Renal cortical epithelial cell (primary cell): ENCODE measurements at regions not wholly inside any gene's neighbourhood (a gene's known extent, or its start where the extent isn't known, plus 50 kb on each side); places are given as distances from the start of the nearest gene placed in this dataset.
A peak's percentile ranks its signal among the peaks of the same experiment; 100 is the strongest.
"Not testable (repeated sequence)": the region's sequence is repeated elsewhere in the genome, so short reads cannot be mapped to it uniquely, and the experiment has no call there.

Source experiments
- DNase-seq: peaks from one replicate; pipeline ENCODE4 v3.0.0-alpha.2; 2011; ENCODE audit warnings: low read depth

DNA sequence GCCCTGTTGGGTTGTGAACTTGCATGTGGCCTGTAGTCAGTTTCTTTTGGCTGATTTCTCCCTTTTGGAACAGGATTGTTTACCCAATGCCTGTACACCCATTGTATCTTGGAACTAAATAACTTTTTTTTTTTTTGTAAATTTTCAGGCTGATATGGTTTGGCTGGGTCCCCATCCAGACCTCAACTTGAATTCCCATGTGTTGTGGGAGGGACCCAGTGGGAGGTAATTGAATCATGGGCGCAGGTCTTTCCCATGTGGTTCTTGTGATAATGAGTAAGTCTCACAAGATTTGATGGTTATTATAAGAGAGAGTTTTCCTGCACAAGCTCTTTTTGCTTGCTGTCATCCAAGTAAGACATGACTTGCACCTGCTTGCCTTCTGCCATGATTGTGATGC lies 253.8 kb upstream of the GBE1 start:
- DNase-seq: no peak

DNA sequence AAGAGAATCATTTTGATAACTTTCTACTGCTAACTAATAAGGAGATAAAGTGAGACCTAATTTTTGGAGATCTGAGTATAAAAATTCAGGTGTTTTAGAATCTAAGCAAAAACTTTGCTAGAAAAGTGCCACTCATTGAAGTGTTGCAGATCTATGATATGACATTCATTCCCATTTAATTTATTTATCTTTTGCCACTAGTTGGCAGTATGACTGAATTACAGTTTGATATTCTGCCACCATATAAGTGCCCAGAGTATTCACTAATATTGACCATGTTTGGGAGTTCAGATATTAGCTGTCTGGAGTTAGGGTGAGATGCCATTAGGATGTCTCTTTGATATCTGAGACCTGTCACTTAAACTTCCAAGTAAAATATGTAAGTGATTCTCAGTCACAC lies 251.3 kb upstream of the GBE1 start:
- no peak for DNase-seq

DNA sequence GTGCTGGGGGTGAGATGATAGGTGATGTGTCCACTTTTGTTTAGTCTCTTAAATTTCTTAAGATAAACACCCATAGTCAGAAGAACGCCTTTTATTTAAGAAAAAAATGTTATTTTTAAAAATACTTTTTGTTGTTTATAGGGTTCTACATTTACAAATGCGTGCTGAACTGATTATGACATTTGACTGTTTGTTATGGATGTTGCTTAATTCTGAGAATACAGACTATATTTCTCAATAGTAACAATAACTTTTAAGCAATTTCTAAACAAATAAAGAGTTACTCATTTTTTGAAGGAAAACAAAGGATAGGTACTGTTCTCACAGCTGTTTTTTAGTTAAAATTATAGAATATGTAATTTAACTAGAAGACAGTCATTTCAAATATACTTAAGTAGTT lies 249.9 kb upstream of the GBE1 start:
- no peak for DNase-seq

DNA sequence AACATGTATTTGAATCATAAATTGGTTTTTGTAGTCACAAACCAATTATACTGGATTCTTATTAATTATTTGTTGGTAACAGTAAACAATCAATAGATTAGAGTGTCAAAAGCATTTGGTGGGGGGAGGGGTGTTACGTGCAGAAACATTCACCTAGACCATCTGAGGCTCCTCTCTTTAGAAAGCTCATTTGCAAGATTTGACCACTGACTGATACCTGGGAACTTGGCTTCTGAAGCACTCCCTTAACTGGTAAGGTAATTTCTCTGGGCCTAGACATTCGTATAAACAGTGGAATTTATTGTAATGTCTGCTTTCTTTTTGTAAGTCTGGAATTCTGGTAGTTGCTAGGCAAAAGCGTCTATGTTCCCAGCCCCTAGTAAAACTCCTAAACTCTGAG lies 243.8 kb upstream of the GBE1 start:
- DNase-seq: no peak

DNA sequence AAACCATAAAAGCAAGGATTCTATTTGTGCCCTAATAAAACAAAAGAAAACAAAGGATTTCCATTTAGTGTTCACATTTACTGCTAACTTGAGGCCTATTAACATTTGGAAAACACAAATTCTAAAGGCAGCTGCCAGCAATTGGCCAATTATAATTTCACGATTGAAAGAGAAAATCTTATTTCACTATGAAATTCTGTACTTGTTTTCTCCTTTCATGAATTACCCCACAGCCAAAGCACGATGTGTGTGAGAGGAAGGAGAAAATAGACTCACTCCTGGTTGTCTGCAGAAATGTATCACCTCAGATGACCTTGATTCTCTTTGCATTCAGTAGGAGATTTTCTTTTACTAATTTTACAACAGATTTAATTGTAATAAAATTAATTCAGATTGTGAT lies 242.8 kb upstream of the GBE1 start:
- DNase-seq: no peak

DNA sequence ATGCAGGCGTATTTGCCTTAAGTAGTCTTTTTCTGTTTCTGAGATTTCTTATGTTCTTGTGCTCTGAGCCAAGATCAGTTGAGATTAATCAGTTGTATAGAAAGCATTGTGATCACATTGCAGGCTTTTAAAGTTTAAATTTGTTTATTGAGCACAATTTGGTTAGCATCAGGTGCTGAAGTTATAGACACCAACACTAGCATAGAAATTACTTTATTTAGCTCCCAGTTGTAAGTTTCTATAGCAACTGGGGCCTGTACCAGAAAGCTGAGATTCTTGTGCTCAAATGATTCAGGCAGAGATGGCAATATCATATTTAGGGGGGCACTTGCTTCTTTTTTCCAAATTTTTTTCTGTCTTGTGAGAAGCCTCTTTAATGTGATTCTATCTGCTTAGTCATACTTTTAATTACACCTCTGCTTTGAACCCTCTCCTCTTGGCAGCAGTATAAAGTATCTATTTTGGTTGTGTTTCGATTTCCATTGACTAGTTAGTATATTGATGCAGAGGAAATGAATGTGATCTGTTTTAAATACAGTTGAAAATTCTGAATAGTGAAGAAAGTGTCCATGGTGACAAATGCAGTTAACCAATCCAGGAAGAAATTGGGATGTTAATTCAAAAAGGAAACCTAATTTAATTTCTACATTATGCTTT lies 241.7 kb upstream of the GBE1 start:
- no peak for DNase-seq

DNA sequence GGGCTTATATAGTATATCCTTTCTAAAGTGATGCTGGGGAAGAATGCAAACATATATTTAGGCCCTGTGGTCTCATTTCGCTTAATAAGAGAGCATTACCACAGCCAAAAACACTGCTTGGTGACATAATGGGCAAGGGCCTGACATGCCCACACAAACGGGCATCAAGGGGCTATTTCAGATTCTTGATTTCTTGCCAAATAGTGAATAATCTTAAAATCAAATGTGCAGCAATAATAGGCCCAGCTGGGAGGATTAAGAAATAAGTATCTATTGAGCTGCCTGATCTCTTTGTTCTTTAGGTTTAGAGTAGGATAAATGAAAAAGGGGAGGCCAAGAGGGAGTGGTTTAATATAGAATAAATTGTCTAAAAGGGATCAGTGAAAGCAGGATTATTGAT lies 241.0 kb upstream of the GBE1 start:
- DNase-seq: no peak

DNA sequence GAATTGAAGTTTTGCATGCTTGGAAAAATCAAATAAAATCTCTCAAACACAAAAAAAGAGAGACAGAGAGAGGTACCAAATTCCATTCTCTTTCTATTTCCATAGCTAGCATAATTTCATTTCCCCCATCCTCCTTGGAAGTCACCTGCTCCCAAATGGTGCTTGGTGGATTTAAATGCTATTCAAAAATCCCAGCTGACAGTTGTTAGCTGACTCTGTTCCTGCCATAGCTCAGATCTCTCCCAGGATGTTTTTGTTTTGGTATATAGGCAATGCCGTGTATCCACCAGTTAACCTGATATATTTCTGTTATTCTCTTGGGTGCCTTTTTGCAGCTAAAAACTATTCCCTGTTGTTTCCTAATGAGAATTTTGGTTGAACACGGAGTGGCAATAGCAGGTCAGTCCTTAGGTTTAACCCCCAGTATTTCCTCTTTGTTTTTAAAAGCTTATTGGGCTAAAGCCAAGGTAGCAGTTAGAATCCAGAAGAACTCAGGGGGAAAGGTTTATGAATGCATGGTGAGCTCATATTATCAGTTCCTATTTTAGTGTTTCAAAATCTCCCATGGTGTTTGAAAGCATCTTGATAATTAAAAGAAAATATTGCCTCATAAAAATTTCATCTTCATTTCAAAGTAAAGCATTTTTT lies 240.0 kb upstream of the GBE1 start:
- no peak for DNase-seq

DNA sequence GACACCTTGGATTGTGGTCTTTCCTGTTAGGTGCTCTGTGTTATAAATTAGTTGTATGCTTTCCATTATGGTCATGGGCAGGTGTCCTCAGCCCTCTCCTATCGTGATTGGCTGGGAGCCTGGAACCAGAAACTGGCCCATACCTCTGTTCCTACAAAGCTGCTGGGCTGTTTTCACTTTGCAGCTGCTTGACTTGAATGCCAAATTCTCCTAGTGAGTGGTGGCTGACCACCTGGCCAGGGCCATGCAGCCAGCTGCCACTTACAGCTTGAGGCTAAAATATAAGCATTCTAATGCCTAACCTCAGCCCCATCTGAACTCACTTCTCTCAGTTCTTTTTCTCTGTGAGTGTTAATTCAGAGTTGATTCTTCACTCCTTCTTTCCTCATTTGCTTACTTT lies 239.3 kb upstream of the GBE1 start:
- no peak for DNase-seq

DNA sequence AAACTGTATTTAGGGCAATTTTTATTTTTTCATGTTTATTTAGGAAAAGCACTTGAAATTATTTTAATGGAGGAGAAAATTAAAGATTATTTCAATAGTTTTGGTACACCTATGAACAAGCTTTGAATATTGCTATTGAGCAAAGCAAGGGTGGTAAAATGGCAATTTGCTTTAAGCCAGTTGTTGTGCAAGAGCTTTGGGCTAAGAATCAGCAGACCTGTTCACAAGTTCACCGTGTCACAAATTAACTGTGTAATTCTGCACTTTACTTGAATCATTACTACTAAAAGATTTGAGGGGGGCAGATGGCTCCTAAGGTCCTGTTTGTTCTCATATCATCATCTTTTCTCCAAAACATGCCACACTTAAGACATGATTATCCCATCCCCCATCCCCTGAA lies 238.9 kb upstream of the GBE1 start:
- peak; percentile 20 for DNase-seq

DNA sequence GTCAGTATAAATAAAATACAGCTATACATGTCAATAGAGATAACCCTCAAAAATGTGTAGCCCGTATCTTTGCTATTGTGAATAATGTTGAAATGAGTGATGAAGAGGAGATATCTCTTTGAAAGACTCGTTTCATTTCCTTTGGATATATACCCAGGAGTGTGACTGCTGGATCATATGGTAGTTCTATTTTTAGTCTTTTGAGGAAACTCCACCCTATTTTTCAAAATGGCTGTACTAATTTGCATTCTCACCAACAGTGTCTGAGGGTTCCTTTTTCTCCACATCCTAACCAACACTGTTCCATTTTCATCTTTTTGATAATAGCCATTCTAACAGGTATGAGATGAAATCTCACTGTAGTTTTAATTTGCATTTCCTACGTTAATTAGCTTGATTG lies 237.5 kb upstream of the GBE1 start:
- DNase-seq: no peak

DNA sequence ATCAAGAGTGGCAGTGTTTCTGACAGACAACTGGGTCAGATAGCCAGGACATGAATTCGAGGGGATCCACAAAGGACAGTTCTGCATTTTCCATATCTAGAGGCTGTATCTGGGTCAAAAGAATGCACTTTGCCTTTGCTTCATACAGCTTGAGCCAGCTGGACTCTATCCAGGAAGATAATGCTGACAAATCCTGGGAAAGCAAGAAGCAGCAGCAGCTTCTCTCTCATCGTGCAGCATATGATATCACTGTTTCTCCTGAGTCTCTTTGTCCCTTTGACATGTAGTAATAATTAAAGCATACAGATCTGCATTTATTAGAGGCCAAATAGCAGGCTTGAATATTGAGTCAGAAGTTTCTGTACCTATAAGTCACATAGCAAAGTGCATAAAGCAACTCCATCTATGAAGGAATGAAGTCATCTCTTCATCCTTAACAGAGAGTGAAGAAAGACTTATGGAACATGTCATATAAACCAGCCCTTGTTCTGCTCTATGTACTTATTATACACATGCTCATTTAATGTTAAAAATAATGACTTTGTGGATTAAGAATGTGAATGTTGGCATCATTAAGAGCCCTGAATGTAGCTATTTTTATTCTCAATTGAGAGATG lies 236.8 kb upstream of the GBE1 start:
- no peak for DNase-seq

DNA sequence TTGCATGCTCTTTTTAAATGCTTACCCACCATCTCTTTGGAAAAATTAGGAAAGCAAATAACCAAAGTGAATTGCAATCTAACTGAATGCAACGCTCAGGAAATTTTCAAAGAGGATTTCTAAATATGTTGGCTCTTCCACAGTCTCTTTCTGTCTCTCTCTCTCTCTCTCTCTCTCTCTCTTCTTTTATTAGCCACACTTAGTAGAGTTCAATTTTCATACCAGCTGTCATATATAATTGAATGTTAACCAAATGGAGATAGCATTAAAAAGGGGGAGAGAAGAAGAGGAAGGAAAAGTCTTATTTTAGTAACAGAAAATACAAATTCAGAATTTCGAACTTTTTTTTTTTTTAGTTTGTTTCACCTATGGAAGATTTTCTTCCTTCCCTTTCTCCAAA lies 235.9 kb upstream of the GBE1 start:
- DNase-seq: no peak

DNA sequence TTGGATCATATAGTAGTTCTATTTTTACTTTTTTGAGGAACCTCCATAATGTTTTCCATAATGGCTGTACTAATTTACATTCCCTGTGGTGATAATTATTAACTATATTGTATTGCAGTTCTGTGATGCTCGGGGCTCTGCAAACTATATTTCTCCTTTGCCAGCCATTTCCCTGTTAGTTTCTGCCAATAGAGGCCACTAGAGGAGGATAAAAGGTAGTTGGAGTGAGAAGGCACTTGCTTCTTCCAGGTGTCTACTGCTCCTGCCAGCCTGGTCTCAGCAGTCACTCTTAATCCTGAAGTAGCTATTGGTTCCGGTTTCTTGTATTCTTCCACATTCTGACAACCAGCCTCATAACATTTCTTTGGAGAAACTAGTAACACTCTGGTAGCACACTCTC lies 233.9 kb upstream of the GBE1 start:
- DNase-seq: no peak

DNA sequence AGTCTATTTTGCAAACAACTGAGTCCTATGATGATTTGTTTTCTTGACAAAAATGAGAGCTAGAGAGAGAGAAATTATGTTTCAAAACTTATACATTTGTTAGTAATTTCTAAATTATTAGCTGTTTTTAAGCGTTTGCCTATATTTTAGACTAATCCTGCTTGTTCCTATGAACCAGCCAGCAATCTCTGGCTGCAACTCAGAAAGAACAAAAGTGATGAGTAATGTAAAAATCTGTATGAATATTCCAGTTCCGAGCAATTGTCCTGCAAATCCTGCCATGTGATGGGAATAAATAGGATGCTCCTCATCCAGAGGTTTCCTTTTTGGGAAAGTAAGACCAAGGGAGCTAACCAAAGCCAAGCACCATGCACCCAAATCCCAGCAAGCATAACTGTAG lies 228.3 kb upstream of the GBE1 start:
- no peak for DNase-seq

DNA sequence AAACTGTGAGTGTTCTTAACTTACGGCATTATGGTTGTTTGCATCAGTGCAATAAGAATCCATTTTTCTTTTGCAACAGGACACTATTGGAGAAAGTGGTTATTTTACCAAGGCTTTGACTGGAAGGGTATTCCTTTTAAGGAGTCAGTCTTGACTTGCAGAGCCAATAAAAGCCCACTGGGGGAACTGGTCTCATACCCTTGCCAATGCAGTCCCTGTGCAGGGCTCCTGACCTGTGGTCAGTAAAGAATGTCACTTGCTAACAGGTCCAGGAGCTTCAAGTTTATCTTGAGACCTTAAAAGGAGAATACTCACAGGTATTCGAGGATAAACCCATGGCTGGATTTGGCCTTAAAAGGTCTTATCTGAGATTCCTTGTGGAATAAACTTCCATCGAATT lies 227.8 kb upstream of the GBE1 start:
- no peak for DNase-seq

DNA sequence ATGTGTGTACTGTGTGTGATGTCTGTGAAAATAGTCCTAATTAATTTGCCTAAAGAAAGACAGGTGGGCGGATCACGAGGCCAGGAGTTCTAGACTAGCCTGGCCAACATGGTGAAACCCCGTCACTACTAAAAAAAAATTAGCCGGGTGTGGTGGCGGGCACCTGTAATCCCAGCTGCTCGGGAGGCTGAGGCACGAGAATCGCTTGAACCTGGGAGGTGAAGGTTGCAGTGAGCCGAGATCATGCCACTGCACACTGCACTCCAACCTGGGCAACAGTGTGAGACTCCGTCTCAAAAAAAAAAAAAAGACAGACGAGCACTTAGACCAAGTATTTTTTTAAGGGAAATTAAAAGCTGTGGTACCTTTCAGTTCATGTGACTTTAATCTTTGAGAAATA lies 226.0 kb upstream of the GBE1 start:
- DNase-seq: not testable (repeated sequence)

DNA sequence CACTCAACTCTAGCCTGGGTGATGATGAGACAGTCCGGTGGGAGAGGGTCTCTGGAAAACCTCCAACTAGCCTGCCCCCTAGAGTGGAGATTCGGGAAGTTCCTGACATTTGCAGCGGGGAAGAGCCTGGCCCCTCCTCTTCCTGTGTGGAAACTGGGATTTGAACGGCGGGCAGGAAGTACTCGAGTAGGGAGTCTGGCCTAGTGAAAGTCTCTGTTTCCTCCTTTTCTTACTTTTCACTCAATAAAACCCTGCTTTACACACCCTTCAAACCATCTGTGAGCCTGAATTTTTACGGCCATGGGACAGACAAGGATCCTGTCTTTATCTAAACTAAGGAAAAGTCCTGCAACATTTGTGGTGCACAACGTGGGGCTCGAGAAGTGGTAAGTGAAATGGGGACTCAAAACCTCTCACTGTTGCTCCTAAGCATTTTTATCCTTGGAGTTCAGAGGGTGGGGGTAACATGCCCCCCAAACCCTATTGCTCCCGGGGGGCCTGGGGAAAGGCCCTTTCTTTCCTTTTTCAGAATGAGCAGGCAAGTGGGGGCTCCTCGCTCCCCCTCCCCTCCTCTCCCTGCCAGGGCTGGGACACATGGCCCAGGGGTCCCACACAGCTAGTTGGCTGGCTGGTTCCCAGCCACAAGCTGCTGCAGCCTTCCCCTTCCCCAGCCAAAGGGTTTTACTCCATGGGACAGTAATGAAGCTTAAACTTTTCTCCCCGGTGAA lies 224.7 kb upstream of the GBE1 start:
- DNase-seq: no peak

DNA sequence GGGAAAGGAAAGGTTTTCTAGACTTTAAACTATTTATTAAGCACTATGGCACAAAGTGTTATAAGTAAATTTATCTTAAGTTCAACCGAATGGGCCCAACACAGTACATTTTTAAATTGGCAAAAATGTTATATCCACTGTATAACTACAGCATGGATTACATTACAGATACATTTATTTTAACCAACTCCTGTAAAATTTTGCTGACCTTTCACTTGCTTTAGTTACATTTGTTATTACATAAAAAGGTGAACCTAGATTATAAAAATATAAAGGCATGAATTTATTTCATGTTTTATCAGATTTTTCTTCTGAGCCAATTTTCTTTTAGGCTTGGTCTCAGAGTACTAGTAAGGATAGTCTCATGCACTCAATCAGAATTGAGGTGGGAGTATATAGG lies 221.9 kb upstream of the GBE1 start:
- no peak for DNase-seq

DNA sequence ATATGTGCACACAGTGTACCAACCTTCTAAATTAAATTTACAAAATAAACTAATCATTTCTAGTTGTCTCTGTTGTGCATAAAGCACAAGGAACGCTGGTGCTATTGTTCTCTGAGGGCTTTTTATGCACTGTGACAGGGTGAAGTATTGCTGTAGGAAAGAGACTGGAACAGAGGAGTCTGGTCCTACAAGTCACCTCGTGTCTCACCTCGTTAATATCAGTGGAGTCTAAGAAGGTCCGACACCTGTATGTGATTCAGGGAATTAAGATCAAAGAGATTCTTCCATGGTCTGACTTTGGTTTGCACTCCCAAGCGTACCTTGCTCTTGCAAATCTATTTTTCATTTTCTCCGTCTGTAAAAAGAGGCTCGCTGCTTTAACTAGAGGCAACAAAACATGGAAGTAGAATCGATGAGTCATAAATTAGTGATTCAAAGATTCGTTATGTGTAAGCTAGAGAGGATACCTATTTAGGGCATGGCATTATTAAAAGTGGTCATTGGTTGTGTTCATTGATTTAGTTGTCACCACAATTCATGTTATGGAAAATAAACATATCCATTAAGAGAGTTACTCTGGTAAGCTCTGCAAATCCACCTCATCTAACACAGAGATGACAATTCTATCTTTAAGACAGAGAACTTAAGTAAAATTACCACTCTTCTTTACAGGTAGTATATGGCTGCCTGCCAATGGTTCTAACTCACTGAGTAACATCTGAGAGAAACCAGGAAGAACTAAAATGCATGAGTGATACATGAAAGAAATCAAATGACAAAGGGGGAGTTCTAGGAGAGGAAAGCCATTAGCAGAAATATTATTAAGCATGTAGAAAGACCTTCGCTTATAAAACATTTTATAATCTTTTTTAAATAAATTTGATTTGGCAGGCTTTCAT lies 219.4 kb upstream of the GBE1 start:
- DNase-seq: peak; percentile 32

DNA sequence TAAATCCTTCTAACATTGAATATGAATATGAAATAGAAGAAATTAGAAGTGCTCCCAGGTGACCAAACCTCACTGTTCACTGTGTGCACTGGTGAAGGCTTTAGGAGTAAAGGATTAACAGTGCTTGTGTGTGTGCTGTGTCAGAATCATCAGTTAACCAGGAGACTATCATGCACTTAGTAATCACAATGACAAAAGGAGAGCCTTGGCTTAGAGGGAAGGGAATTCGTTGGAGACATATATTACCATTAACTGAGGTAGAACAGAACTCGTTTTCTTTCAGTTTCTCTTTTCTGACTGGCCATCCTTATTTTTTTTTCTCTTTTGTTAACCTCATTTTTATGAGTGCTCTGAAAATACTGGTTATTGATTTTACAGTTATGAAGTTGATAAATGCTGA lies 213.3 kb upstream of the GBE1 start:
- DNase-seq: no peak

DNA sequence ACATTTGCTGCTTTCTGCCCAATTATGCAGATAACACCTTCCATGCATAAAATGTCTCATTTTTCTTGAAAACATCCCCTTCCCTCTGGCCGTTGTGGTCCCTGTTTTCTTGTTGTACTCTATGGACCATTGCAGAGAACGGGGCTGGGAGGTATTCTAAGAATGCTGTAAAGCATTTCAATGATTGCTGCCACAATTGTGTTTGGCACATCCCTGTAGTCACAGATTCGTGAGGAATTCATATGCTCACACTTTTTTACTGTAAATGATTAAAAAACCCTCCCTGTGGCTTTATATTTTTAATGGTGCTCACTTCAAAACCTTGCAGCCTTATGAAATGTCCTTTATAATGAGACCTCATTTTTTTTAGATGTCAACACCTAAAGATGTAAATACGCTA lies 207.2 kb upstream of the GBE1 start:
- peak; percentile 65 for DNase-seq
